ENCODE measurements at regions not wholly inside any gene's neighbourhood (a gene's known extent, or its start where the extent isn't known, plus 50 kb on each side); places are given as distances from the start of the nearest gene placed in this dataset.
"Not testable (repeated sequence)": the region's sequence is repeated elsewhere in the genome, so short reads cannot be mapped to it uniquely, and the experiment has no call there.

DNA sequence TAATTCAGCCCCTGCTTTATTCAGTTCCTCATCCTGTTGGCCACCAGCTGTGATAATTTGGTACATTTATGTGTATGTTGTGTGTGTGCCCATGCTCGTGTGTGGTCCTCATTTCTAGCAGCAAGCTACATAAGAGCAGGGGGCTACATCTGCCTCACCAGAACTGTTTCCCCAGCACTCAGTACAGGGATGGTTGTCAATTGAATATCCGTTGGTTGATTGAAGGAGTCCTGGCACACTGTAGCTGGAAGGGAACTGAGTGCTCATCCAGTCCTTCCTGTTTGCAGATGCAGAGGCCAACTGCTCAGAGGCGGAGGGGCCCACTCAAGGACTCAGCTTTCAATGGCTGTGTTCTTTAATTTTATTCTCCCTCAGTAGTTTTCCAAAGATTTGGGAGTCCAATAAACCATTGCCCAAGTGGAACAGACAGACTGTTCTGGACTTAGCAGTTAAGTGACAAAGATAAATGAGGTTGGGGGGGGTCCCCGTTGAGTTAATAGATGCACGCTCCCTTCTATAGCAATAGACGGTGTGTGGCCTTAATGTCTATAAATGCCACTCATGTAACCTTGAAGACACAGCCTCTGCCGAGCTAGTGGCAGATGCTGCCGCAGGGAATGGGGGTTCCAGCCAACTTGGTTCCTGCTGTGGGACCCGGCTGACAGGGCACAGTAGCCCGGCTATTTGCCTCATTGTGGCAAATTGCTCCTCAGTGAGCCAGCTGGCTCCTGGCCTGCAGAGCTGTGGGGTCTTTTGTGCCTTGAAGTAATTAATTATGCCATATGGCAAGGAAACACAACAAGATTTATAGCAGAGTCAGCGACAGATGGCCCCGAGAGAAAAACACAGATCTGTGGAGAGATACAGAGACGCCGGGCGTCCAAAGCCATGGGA, 71.4 kb upstream of the GRK3 start:
- DNase-seq = peak; percentile 81

DNA sequence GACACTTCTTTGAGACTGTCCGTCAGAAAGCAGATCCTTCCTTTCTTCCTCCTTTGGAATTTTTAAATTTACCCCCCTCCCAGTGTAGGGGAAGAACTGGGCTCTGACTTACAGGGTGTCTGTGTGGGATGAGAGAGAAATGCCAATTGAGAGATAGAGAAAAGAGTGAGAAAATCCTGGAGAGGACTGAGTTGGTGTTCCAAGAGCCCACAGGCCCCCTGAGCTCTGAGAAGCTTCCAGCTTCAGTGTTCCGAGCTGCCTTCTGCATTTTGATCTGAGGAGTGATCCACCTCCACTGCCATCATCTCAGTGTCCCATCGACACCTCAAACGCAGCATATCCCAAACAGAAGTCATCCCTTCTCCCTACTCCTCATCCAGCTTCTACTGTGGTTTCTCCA, 70.7 kb upstream of the GRK3 start:
- no peak for DNase-seq

DNA sequence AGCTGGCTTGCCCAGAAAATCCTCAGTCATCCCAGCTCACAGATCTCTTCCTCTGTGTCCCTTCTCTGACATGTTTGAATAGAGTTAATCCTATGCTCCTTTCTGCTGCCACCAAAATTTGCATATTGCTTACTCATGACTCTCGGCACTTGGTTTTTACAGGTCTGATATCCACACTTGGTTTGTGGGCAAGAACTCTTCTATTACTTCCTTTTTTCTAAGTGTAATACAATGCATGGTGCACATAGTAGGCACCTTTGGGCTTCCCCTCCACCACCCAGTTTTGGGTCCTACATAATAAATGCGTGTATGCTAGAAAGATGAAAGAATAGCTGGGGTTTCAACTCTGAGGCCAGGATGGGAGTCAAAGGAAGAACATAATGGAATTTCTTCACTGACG, 69.7 kb upstream of the GRK3 start:
- DNase-seq = no peak

DNA sequence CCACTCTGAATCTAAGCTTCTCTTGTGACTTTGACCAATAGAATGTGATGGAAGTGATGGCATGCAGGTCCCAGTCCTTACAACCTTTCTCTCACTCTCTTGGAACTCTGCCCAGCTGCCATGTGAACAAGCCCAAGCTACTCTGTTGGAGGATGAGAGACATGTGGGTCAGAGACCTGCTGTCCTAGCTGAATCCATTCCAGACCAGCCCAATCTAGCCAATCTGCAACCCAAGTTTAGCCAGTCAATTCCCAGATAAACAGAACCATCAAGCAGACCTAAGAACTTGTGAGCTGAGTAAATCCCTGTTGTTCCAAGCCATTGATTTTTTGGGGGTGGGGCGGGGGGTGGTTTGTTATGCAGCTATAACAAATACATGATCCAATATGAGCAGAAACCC, 69.2 kb upstream of the GRK3 start:
- no peak for DNase-seq

DNA sequence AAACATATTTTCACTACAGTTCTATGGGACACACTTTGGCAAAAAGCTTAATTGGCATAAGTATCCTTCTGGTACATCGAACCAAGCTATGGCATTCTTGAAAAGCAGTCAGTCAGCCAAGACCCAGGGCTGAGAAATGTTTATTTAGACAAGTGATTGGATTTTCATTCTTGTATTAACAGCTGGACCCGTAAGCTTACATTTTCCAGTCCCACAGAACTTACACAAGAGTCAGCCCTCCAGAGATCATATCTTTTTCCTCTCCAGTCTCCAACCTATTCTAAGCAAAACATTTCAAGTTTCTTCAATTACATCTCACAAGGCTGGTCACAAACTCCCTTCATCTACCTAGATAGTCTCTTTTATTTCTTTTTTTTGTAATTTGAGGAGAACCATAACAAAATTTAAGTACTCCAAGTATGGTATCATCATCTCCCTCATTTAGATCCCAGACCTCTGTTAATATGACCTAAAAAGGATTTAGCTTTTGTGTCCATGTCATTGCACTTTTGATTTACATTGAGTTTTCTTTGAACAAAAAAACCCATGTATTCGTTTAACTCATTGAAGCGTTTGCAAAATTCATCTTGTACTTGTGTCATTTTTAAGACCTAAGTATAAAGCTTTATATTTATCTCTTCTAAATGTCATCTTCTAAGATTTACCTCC, 67.9 kb upstream of the GRK3 start:
- no peak for DNase-seq

DNA sequence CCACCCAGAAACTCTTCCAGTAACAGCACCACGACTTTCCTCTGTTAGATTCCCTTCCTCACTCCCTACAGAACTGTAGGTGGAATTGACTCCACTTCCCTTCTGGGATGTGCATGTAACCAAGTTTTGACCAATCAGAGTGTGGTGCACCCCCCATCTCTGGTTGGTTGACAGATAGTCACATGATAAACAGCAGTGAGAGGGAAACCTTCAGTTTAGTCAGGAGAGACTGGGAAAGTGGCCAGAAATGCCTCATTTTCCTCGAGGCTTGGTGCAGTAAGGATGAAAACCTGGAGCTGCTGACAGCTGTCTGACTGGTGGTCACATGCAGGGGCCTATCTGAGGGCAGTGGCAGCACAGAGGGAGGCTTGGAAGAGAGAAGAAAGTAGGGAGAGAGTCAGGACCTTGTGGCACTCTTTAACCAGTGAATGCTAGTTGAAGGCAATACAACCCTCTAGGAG, 67.3 kb upstream of the GRK3 start:
- DNase-seq = no peak

- DNase-seq = no peak
Measured at GRCh38 chr22:25497716-25498115, 66.8 kb upstream of the GRK3 start.

- not testable (repeated sequence) for DNase-seq
Measured at GRCh38 chr22:25500671-25501070, 63.8 kb upstream of the GRK3 start.

GRCh38 chr22:25504017-25504416, 60.5 kb upstream of the GRK3 start:
- not testable (repeated sequence) for DNase-seq

DNA sequence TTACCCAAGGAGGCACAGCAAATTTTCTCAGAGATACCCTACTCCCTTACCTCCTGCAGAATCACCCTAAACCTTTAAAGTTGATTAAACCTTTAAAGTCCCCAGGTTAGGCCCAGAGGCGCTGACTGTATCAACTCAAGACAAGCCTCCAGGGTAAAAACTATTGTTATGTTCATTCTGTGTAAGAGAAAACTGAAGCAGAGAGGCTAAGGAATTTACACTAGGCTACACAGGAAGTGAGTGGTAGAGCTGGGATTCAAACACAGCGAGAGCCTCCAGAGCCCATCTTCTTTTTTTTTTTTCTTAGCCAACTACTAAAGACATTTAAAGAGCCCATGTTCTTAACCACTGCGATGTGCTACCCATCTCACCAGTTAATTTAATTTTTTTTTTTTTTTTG, 56.3 kb upstream of the GRK3 start:
- no peak for DNase-seq

DNA sequence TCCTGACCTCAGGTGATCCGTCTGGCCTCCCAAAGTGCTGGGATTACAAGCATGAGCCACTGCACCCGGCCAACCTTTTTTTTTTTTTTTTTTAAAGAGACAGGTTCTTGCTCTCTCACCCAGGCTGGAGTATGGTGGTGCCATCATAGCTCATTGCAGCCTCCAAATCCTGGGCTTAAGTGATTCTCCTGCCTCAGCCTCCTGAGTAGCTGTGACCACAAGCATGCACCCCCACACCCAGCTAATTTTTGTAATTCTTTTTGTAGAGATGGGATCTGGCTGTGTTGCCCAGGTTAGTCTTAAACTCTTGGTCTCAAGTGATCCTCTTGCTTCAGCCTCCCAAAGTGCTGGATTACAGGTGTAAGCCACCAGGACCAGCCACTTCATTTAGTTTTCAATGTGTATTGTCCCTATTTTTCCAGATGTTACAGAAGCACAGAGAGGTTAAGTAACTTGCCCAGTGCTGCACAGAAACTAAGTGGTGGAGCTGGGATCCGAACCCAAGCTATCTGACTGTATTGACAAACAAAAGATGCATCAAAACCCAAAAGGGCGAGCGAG, 55.6 kb upstream of the GRK3 start:
- DNase-seq = no peak

GRCh38 chr22:25509374-25509791, 55.1 kb upstream of the GRK3 start:
- DNase-seq = no peak

GRCh38 chr22:25510876-25511275, 53.6 kb upstream of the GRK3 start:
- DNase-seq = no peak

- no peak for DNase-seq
Measured at GRCh38 chr22:25511725-25512124, 52.8 kb upstream of the GRK3 start.

DNA sequence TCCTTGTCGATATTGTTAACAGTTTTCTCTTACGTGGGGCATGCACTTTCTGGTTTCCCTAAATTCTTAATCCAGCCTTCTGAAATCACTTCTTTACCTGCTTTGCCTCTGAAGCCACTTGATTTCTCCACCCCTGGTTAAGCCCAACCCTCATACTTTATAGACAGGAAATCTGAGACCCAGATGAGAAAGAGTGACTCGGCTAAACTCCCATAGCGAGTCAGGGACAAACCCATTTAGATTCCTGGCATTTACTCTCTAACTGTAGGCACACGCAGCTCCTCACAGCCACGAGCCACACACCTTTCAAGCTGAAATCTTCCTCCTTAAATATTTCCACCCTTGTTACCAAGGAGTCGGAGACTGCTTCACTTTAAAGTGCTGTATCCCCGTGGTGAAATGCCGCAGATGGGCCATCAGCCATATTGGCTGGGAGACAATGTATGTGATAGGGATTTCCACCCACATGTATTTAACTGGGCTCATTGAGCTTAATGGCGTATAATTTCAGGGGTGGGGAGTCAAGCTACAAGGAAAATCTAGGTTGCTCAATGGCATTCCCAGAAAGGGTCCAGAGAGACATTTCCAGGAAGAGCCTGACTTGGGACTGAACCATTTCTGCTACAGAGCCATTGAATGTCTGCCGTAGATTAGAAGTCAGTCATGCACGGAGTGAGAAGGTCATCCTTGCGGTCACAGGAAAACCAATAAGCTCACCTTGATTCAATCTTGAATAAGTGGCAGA, 49.9 kb upstream of the GRK3 start:
- peak; percentile 39 for DNase-seq

All from NCI-H2227 treated with DMSO at 0.1 percent for 48 hours (cell line).